Upper lobe of left lung (tissue), 6 donors: ENCODE measurements at regions not wholly inside any gene's neighbourhood (a gene's known extent, or its start where the extent isn't known, plus 50 kb on each side); places are given as distances from the start of the nearest gene placed in this dataset.

Experiments
- ATAC-seq, 2 donors: fragments of 200-7000 bp; cut with Tn5 transposase; one replicate each; pipeline ENCODE4 v1.9.1; 2022; ENCODE audit warnings: mild to moderate bottlenecking in 2 of 2, moderate library complexity in 2 of 2; ENCODE audit not compliant: low FRiP score in 2 of 2
- DNase-seq, 2 donors: peaks; one replicate each; pipeline ENCODE4 v3.0.0-alpha.2; 2019 to 2020
- H3K27ac ChIP-seq, 4 donors: fragments of 200-600 bp; sonication (generic); one replicate each; pipeline ENCODE4 v1.5.1; 2016 to 2019
- H3K27me3 ChIP-seq, 4 donors: fragments of 200-600 bp; sonication (generic); one replicate each; pipeline ENCODE4 v1.5.1; 2017 to 2019
- H3K36me3 ChIP-seq, 4 donors: fragments of 200-600 bp; sonication (generic); one replicate each; pipeline ENCODE4 v1.5.1; 2016 to 2019
- H3K4me1 ChIP-seq, 4 donors: fragments of 200-600 bp; sonication (generic); one replicate each; pipeline ENCODE4 v1.5.1; 2018 to 2019
- H3K4me3 ChIP-seq, 4 donors: fragments of 200-600 bp; sonication (generic); one replicate each; pipeline ENCODE4 v1.5.1; 2017 to 2019; ENCODE audit warnings: mild to moderate bottlenecking in 2 of 4, moderate library complexity in 1 of 4
- H3K9me3 ChIP-seq, 4 donors: fragments of 200-600 bp; sonication (generic); one replicate each; pipeline ENCODE4 v1.5.1; 2018 to 2019
- CTCF ChIP-seq, 6 experiments: fragments of 450-650 bp in 4 of 6; fragments of 200-600 bp in 2 of 6; sonication (generic) in 2 of 6; IDR thresholded peaks; one replicate each; pipeline ENCODE4 v1.5.1; 2016 to 2019; ENCODE audit warnings: antibody characterized with exemption in 6 of 6
- EP300 ChIP-seq, 4 donors: sonication (generic); formaldehyde crosslinking; IDR thresholded peaks; one replicate each; pipeline ENCODE4 v1.5.1; 2017; ENCODE audit warnings: antibody characterized with exemption in 4 of 4, control low read depth in 2 of 4
- POLR2A ChIP-seq, 4 donors: fragments of 450-650 bp; IDR thresholded peaks; one replicate each; pipeline ENCODE4 v1.5.1; 2016 to 2017; ENCODE audit warnings: antibody characterized with exemption in 4 of 4, mild to moderate bottlenecking in 2 of 4
- POLR2AphosphoS5 ChIP-seq, 2 donors: sonication (generic); formaldehyde crosslinking; IDR thresholded peaks; one replicate each; pipeline ENCODE4 v1.5.1; 2017; ENCODE audit warnings: antibody characterized with exemption in 2 of 2
- WGBS, 2 donors: methylation state at CpG; one replicate each; pipeline ENCODE4 v1.1.5; 2017 to 2018; 5-methylcytosine and 5-hydroxymethylcytosine counted together
- donor health status: DM: no; HTN: no; CAD: no; lungs with moderate emphysema.
- donor health status: DM: no; HTN: yes; CAD: no; lungs with severe emphysema.

GRCh38 chr17:43329183-43329582, 69.6 kb upstream of the ARL4D start:
- peaks cover 4 to 7% (median 5%) of the 10 kb centered on the region in 4 donors for H3K4me1 ChIP-seq
- no peak for TF ChIP-seq POLR2A (IDR thresholded peaks at IDR 0.05)
- no peak for TF ChIP-seq EP300 (IDR thresholded peaks at IDR 0.05)
- TF ChIP-seq POLR2AphosphoS5 (IDR thresholded peaks at IDR 0.05), result no peak
- no peak for TF ChIP-seq CTCF (IDR thresholded peaks at IDR 0.05)
- H3K27ac ChIP-seq, result no peak overlapping the region
- no peak overlapping the region for H3K4me3 ChIP-seq
- no peaks in the 10 kb centered on the region for H3K9me3 ChIP-seq
- ATAC-seq (no peak), DNase-seq (no peak)
- 82 to 89% methylated on average over 6 of the region's 6 CpGs for WGBS, 2 donors
- no peaks in the 10 kb centered on the region for H3K36me3 ChIP-seq
- H3K27me3 ChIP-seq, result no peaks in the 10 kb centered on the region

GRCh38 chr17:43328650-43329049, 70.1 kb upstream of the ARL4D start:
- ATAC-seq (no peak), DNase-seq (no peak)
- TF ChIP-seq EP300 (IDR thresholded peaks at IDR 0.05), result no peak
- TF ChIP-seq POLR2AphosphoS5 (IDR thresholded peaks at IDR 0.05), result no peak
- TF ChIP-seq POLR2A (IDR thresholded peaks at IDR 0.05), result no peak
- TF ChIP-seq CTCF (IDR thresholded peaks at IDR 0.05), result no peak
- Histone ChIP-seq H3K36me3 (no peaks in the 10 kb centered on the region), H3K4me1 (peaks cover 0 to 2% (median under 1%) of the 10 kb centered on the region in 4 donors), H3K27ac (no peak overlapping the region), H3K4me3 (no peak overlapping the region), H3K27me3 (no peaks in the 10 kb centered on the region), H3K9me3 (no peaks in the 10 kb centered on the region)
- 65 to 81% methylated on average over 3 of the region's 3 CpGs for WGBS, 2 donors

GRCh38 chr17:43327834-43328420, 70.9 kb upstream of the ARL4D start:
- Histone ChIP-seq H3K4me1 (no peaks in the 10 kb centered on the region), H3K36me3 (no peaks in the 10 kb centered on the region), H3K27me3 (no peaks in the 10 kb centered on the region), H3K9me3 (no peaks in the 10 kb centered on the region), H3K27ac (no peak overlapping the region), H3K4me3 (no peak overlapping the region)
- 78 to 82% methylated on average over 9 of the region's 9 CpGs for WGBS, 2 donors
- DNase-seq (no peak), ATAC-seq (no peak)
- TF ChIP-seq POLR2A (IDR thresholded peaks at IDR 0.05) (no peak), CTCF (IDR thresholded peaks at IDR 0.05) (no peak), EP300 (IDR thresholded peaks at IDR 0.05) (no peak), POLR2AphosphoS5 (IDR thresholded peaks at IDR 0.05) (no peak)

- Histone ChIP-seq H3K27ac (no peak overlapping the region), H3K27me3 (no peaks in the 10 kb centered on the region), H3K9me3 (no peaks in the 10 kb centered on the region), H3K4me1 (no peaks in the 10 kb centered on the region), H3K36me3 (no peaks in the 10 kb centered on the region), H3K4me3 (no peak overlapping the region)
- ATAC-seq (no peak), DNase-seq (no peak)
- TF ChIP-seq POLR2A (IDR thresholded peaks at IDR 0.05), result no peak
- TF ChIP-seq EP300 (IDR thresholded peaks at IDR 0.05), result no peak
- TF ChIP-seq POLR2AphosphoS5 (IDR thresholded peaks at IDR 0.05), result no peak
- no peak for TF ChIP-seq CTCF (IDR thresholded peaks at IDR 0.05)
- WGBS, 2 donors, result 75 to 85% methylated on average over 4 of the region's 4 CpGs
These were observed 71.4 kb upstream of the ARL4D start for GRCh38 chr17:43327421-43327820.
